ENCODE measurements at regions not wholly inside any gene's neighbourhood (a gene's known extent, or its start where the extent isn't known, plus 50 kb on each side); places are given as distances from the start of the nearest gene placed in this dataset.
A peak's percentile ranks its signal among the peaks of the same experiment; 100 is the strongest.
"Not testable (repeated sequence)": the region's sequence is repeated elsewhere in the genome, so short reads cannot be mapped to it uniquely, and the experiment has no call there.

GRCh38 chr6:168255283-168255881 is 64.2 kb downstream of the DACT2 start:
- DNase-seq: no peak

DNA sequence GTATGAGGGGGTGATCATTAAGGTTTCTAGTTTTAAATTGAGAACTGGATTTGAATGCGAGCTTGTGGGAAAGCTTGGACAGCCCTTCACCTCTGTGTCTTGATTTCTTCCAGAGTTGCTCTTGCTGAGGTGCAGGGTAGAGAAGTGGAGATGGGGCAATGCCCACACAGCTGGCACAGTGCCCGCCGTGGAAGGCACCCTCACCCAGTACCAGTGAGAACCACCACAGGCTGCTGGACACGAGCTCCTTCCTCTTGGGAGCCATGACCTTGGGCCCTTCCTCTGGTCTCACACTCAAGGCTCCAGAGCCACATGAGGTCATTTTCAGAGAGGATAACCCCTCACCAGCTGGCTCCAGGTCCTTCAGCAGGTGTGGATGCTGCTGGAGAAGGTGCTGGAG is 67.3 kb downstream of the DACT2 start:
- no peak for DNase-seq

DNA sequence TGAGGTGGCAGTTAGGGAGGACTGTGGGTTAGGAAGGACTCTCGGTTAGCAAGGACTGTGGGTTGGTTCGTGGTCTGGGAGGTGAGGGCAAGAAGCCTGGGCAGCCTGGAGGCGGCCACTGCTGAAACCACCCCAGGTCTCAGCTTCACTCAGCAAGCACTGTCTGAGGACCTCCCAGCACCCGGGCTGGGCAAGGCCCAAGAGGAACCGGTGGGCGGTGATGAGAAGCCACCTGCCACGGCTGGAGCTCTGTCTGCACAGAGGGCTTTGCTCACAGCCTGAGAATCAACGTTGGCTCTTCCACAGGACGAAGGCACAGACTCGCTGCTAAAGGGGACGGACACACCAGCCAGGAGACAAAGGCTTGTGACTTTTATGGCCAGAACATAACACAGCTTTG is 69.3 kb downstream of the DACT2 start:
- no peak for DNase-seq

DNA sequence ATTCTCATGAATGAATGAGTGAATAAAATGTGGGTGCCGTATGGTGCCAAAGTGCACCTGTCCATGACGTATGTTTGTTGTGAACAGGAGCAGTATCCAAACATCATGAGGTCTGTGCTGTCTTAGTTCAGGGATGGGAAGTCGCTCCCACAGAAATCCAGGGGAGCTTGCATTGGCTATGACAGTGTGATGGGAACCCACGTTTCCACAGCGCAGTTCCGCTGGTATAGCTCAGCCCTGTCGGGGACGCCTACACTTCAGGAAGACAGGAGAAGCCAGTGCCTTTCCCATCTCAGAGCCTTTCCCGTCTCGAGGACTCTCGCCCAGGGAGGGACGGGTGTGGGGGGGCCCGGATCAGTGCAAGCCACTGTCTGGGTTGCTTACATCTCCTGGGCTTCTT is 69.8 kb downstream of the DACT2 start:
- no peak for DNase-seq

GRCh38 chr6:168248148-168248620 is 71.4 kb downstream of the DACT2 start:
- no peak for DNase-seq

GRCh38 chr6:168247443-168248147 is 72.0 kb downstream of the DACT2 start:
- peak in 1 of 2 experiments; percentile 56 for DNase-seq

DNA sequence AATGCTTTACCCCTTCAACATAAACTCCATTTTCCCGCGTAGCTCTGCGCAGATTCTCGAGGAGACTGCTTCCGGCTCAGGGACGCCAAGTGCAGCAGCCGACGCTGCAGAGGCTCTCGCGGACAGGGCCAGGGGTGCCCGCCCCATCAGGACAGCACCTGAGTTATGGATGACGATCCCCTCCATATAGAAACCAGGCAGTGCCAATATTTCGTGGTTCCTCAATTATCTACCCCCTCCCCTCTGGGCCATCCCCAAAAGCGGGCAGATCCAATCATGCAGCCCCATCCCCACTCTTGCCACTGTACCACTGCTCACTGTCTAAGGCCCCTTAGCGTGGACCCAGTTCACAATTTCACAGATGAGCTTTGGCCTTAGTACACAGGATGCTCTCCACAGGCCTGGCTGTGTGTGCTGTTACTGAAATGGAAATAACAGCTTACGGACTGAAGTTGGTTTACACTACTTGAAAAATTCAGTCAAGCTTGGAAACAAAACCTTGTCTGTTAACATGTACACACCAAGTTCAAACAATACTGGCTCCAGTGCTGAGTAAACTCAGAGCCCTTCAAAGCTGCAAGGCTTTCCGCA is 74.5 kb downstream of the DACT2 start:
- DNase-seq: no peak

- DNase-seq: no peak
Measured at GRCh38 chr6:168243812-168244376, 75.7 kb downstream of the DACT2 start.

DNA sequence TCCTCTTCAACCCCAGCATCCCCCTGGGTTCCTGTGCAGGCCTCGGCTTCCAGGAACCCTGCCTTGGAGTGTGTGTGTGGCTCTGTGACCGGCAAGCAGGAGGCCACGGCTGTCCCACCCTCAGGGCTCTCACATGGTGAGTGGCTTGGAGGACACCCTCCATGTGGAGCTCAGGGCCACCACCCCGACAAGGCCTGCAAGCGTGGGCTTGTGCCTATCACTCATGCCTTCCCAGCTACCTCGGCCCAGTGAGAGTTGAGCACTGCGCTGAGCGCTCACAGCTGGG is 76.7 kb downstream of the DACT2 start:
- DNase-seq: no peak

DNA sequence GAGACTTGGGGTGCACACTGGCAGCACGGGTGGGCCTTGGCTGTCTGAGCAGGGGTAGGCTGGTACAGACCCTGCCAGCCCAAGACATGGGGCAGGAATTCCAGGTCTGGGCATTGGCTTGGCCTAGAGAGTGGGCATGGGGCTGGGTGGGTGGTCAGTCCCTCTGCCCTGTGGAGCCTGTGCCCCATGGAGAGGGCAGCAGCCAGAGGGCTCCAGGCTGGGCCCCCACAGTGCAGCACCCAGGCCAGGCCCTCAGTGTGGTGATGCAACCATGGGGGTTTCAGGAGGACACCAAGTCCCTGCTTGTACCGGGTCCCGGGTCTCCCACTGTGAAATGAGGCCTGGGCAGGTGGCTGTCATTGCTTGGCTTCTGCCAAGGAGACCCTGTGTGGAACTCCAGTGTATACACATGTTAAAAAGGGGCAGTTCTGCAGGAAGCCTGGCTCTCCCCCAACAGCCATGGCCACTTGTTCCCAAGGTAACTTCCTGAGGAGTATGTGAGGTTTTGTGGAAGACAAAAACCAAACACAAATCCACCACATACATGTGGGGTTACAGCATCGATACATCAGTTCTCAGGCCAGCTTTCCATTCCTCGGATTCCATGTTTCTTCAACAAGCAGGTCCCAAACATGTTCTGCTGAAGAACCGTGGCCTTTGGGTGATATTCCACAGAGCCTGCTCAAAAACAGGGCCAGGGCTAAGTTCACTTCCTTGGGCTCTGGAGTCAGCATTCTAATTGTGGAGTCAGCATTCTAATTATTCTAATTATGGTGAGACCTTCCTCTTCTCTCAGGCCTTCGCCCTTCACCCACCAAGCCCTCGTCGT is 77.3 kb downstream of the DACT2 start:
- no peak for DNase-seq

- no peak for DNase-seq
Measured at GRCh38 chr6:168240160-168240559, 79.4 kb downstream of the DACT2 start.

DNA sequence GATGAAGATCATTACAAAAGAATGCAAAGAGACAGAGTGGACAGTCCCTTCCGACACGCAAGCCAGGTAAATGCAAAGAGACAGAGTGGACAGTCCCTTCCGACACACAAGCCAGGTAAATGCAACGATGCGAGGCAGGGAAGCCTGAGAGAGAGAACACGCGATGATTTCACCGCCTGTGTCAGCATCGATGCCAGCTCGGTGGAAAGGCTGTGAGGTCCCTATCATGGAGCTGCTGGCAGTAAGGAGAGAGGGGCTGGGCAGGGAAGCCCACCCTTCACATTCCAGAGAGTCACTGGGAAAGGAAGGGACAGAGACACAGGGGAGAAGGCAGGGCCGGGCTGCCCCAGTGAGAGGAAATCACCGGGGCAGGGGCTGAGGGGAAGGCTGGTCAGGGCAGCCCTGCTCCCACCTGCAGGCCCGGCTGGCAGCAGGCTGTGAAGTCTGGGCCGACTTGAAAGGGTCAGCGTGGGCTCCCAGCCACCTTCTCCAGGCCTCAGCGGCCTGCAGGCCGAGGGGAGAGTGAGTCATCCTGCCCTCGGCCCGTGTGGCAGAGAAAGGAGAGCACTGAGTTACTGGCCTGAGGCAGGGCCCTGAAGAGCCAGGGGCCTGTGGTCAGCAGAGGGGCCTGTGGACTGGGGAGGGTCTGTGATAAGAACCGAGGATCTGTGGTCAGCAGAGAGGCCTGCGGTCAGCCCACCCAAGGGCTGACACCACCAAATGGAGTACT is 80.4 kb downstream of the DACT2 start:
- DNase-seq: no peak

DNA sequence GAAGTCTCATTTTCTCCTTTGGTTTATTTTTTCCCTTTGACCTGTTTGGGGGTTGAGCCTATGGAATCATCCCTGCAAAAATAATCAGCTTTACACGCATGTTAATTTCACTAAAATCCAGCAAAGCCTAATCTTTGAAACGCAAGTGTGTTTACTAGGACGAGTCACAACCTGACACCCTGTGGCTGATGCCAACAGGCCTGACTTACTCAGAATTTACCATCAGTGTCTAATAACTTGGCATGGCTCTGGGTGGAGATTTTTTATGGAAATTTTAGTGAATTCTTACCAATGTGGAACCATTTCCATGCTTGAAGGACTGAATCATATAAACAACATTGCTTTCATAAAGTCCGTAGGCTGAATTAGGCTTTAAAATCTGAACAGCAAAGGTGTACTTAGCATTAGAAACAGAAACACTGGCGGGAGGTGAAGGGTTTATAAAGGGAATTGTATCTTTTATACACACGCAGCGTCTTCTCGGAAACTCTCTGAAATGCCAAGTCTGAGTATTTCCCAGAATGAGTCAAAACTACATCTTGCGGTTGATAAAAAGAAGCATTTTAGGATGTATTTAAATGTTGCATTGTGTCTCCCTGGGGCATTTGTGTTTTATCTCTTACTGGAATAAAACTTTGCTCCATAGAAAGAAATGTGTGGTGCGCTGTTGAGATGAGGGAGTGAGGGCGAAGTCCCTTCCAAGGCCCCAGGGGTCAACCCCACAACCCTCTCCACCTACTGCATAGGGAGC is 81.2 kb downstream of the DACT2 start:
- no peak for DNase-seq

DNA sequence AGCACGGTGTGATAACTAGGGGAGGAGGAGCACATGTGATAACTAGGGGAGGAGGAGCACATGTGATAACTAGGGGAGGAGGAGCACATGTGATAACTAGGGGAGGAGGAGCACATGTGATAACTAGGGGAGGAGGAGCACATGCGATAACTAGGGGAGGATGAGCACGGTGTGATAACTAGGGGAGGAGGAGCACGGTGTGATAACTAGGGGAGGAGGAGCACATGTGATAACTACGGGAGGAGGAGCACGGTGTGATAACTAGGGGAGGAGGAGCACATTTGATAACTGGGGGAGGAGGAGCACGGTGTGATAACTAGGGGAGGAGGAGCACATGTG is 85.7 kb downstream of the DACT2 start:
- not testable (repeated sequence) for DNase-seq

DNA sequence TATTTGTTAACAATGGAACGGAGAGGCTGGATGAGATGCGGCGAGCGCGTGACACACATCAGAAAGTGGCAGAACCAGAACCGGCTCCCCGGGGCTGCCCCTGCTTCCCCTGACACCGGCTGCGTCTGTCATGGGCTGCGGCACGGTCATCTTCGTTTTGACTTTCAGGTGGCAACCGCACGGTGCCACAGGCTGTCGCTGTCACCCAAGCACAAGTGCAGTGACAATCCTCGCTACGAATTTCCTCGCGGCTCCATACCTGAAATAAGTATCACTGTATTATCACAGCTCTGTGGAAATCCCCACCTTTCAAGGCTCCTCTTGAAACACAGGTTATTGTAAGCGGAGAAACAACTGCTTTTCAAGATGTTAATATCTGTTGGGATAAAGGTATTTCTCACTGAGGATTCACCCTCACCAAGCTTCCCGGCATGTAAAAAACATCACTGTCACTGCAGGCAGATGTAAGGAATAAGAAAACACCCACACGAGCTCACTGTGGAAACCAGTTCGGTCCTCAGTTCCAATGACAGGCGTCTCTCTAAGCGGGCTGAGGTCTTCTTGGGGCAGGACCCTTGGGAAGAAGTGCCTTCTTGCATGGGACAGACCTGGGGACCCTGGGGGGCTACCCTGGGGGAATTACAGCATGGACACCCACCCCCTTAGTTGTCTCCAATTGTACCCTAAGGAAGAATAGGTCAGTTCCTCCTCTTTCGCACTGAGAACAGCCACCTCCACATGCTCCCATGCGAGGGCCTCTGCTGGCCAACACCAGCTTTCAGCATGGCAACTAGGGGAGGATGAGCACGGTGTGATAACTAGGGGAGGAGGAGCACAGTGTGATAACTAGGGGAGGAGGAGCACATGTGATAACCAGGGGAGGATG is 86.3 kb downstream of the DACT2 start:
- DNase-seq: peak in 1 of 2 experiments; percentile 9

GRCh38 chr6:168232528-168232927 is 87.0 kb downstream of the DACT2 start:
- no peak for DNase-seq

- no peak for DNase-seq
Measured at GRCh38 chr6:168232062-168232461, 87.5 kb downstream of the DACT2 start.

DNA sequence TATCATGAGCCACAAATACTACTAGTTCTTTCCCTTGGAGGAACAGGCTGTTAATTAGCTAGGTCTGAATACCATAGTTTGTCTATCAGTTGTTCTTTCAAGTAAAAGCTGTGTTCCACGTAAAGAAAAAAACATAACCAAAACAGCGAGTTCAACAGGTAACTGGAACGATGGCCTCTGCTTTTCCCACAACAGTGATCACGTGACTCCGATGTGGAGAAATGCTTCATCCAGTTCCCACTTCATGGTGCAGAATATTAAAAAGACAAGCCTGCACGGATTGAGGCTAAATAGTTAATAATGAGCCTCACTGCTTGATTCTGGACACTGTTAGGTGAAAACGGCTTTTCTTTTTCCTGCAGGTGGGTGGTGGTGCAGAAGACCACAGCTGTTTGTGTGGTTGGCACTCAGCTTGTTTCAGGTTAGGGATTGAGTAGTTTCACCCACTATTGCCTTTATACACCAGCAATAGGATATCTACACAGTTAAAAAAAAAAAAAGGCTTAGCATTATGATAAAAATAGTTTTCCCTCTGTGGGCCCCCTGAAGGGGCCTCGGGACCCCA is 88.1 kb downstream of the DACT2 start:
- no peak for DNase-seq

DNA sequence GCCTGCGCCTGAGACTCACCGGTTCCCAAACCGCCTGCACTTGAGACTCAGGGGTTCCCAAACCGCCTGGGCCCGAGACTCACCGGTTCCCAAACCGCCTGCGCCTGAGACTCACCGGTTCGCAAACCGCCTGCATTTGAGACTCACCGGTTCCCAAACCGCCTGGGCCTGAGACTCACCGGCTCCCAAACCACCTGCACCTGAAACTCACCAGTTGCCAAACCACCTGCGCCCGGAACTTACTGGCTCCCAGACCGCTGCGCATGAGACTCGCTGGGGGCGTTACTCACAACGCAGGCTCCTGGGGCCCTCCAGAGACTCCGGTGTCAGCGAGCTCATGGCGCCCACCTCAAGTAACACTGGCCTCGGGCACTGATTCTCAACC is 90.2 kb downstream of the DACT2 start:
- DNase-seq: no peak

DNA sequence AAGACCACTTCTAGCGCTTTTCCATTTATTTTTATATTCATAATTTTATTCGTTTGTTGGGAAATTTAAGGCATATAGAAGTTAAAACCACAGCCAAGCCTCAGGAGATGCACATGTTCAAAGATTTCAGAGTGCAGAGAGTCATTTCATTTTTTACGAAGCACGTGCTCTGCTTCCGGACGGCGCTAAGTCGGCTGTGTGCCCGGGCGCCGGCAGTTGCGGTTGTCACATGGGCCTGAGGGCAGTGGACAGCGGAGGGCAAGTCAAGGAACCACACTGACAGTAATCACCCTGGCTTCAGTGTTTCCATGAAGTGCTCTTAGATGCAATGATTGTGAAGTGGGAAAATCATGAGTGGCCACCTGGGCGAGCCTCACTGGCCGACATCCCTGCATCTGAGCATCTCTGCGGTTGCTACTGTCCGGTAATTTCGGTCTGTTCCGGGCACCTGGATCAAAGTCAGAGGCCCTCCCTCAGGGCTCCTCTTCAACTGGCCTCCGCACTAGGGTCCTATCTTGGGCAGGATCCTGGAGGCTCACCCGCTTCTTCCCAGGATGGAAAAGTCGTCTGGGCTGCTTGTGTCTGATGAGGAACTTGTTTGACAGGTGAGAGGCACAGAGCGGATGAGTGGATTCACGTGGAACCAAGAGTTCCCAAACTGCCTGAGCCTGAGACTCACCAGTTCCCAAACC is 90.8 kb downstream of the DACT2 start:
- no peak for DNase-seq
